Heart right ventricle (tissue), 16 donors: ENCODE measurements at regions not wholly inside any gene's neighbourhood (a gene's known extent, or its start where the extent isn't known, plus 50 kb on each side); places are given as distances from the start of the nearest gene placed in this dataset.
A peak's percentile ranks its signal among the peaks of the same experiment; 100 is the strongest.

Source experiments
- ATAC-seq, 8 donors: fragments of 200-7000 bp; cut with Tn5 transposase; one replicate each; pipeline ENCODE4 v1.9.1; 2020; ENCODE audit warnings: mild to moderate bottlenecking in 8 of 8, moderate library complexity in 8 of 8, moderate number of reproducible peaks in 1 of 8
- DNase-seq, 2 donors: peaks; one replicate each; pipeline ENCODE4 v3.0.0-alpha.2; 2020
- H3K27ac ChIP-seq, 10 donors: fragments of 200-600 bp; sonication (generic) in 2 of 10; one replicate each; pipeline versions ENCODE4 v1.5.0 to v1.8.0; 2020 to 2022; ENCODE audit warnings: mild to moderate bottlenecking in 3 of 10
- H3K27me3 ChIP-seq, 7 donors: fragments of 200-600 bp; one replicate each; pipeline ENCODE4 v1.8.0; 2021 to 2022; ENCODE audit warnings: mild to moderate bottlenecking in 2 of 7
- H3K36me3 ChIP-seq, 9 donors: fragments of 200-600 bp; sonication (generic) in 1 of 9; one replicate each; pipeline versions ENCODE4 v1.5.0 to v1.8.0; 2020 to 2022; ENCODE audit warnings: mild to moderate bottlenecking in 2 of 9
- H3K4me1 ChIP-seq, 9 donors: fragments of 200-600 bp; sonication (generic) in 1 of 9; one replicate each; pipeline versions ENCODE4 v1.5.0 to v1.8.0; 2020 to 2022; ENCODE audit warnings: mild to moderate bottlenecking in 4 of 9
- H3K4me3 ChIP-seq, 10 donors: fragments of 200-600 bp; sonication (generic) in 2 of 10; one replicate each; pipeline versions ENCODE4 v1.5.0 to v1.8.0; 2020 to 2022; ENCODE audit warnings: mild to moderate bottlenecking in 7 of 10, moderate library complexity in 2 of 10
- H3K9me3 ChIP-seq, 11 donors: fragments of 200-600 bp in 10 of 11; sonication (generic) in 2 of 11; one replicate each; pipeline versions ENCODE4 v1.5.0 to v1.8.0; 2013 to 2022; ENCODE audit warnings: mild to moderate bottlenecking in 2 of 11, control low read depth in 1 of 11, moderate library complexity in 1 of 11
- WGBS, 2 donors: extraction: QIAGEN DNeasy Blood & Tissue Kit; methylation state at CpG; one replicate each; pipeline ENCODE4 v1.1.7; 2013; ENCODE audit warnings: inconsistent platforms in 1 of 2; 5-methylcytosine and 5-hydroxymethylcytosine counted together
- intact Hi-C, 10 donors: fragments of 100-400 bp; cut with DNase I; formaldehyde crosslinking; loops; one replicate each; pipeline versions ENCODE4 v1.11.1 to v1.14.2; 2022
- TF ChIP-seq, protein P1 (sequence below), 9 donors: fragments of 200-600 bp; sonication (generic) in 2 of 9; IDR thresholded peaks; one replicate each; pipeline versions ENCODE4 v1.5.0 to v1.8.0; 2021 to 2022; ENCODE audit warnings: antibody characterized with exemption in 9 of 9, mild to moderate bottlenecking in 5 of 9, moderate library complexity in 1 of 9
- donor health status: Arrhythmogenic right ventricular cardiomyopathy.
- donor health status: ischemic (EF 13 %, LVEDD 7.1; RV severe dilation, severe dysfunction).
- donor health status: healthy with polysubstance abuse.
- donor health status: DM: no; HTN: yes; CAD: no.
- donor health status: DM: no; HTN: no; CAD: no.
- donor health status: ischemic (EF 25% LVEDD 6.9; RV normal size, moderate dysfunction).
- donor health status: ischemic (EF 25% LVEDD 5.7; RV mildly dilated, moderate dysfunction).
- donor health status: healthy.
- donor health status: DM: yes; HTN: yes; CAD: no.
- donor health status: Ischemic cardiomyopathy.
- donor health status: ischemic (EF 35%, LVEDD 5.7; RV mildly dilated, moderate dysfunction).
- donor health status: nonischemic (EF 11% LVEDD 7.7; RV severe dilation, severe dysfunction).
- donor health status: DM: yes; HTN: yes; CAD: no.
- donor health status: PGD.
- donor health status: ischemic (EF 29% LVEDD 5.4; RV normal size, mild dysfunction).
- donor health status: nonischemic (EF 23%, LVEDD 6.1; RV moderate dilation, normal function).

DNA sequence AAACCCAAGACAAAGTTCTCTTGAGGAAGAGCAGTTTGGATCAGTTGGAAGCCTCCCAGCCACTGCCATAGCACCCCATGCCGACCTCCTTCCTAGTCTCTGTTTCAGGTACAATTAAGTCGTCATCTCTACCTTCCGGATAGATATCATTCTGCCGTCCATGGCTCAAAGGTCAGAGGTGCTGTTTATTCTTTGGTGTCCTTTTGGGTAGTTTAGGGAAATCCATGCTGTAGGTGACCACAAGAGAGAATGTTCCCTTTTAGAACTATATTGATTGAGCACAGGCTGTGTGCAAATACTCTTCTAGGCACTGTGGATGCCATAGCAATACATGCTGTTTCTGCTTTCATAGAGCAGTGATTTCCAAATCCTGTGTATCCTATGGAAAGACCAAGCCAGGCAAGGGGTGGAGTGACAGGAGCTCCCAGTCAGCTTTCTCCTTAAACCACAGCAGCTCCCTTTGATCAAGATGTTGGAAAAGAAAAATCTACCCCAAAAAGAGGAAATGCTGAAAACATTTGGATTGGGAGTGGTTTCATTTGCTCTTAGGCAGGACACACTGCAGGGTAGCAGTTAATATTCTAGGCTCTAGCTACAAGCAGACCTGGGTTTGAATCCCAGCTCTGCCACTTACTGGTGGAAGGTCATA, 127.9 kb downstream of the PALM2AKAP2 start:
- Histone ChIP-seq H3K27ac (peak overlapping the region; percentile 17 to 84 (median 70)), H3K27me3 (no peaks in the 10 kb centered on the region), H3K4me1 (peaks cover 20 to 100% (median 65%) of the 10 kb centered on the region in 9 donors), H3K36me3 (no peaks in the 10 kb centered on the region), H3K9me3 (no peaks in the 10 kb centered on the region), H3K4me3 (peak overlapping the region in 1 of 10 donors; percentile 1)
- 57 to 65% methylated on average over 4 of the region's 4 CpGs for WGBS, 2 donors
- peak in 4 of 8 donors; percentile 5 to 45 (median 18) for ATAC-seq
- DNase-seq, result no peak
- intact Hi-C loops, result loop anchor here in 6 of 10 donors (2.0 to 10.0 kb wide), 5 partner anchors 89 to 307 kb away; no protein-coding TSS in a partner anchor
- TF ChIP-seq, protein P1, sequence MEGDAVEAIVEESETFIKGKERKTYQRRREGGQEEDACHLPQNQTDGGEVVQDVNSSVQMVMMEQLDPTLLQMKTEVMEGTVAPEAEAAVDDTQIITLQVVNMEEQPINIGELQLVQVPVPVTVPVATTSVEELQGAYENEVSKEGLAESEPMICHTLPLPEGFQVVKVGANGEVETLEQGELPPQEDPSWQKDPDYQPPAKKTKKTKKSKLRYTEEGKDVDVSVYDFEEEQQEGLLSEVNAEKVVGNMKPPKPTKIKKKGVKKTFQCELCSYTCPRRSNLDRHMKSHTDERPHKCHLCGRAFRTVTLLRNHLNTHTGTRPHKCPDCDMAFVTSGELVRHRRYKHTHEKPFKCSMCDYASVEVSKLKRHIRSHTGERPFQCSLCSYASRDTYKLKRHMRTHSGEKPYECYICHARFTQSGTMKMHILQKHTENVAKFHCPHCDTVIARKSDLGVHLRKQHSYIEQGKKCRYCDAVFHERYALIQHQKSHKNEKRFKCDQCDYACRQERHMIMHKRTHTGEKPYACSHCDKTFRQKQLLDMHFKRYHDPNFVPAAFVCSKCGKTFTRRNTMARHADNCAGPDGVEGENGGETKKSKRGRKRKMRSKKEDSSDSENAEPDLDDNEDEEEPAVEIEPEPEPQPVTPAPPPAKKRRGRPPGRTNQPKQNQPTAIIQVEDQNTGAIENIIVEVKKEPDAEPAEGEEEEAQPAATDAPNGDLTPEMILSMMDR (IDR thresholded peaks at IDR 0.05), result no peak

DNA sequence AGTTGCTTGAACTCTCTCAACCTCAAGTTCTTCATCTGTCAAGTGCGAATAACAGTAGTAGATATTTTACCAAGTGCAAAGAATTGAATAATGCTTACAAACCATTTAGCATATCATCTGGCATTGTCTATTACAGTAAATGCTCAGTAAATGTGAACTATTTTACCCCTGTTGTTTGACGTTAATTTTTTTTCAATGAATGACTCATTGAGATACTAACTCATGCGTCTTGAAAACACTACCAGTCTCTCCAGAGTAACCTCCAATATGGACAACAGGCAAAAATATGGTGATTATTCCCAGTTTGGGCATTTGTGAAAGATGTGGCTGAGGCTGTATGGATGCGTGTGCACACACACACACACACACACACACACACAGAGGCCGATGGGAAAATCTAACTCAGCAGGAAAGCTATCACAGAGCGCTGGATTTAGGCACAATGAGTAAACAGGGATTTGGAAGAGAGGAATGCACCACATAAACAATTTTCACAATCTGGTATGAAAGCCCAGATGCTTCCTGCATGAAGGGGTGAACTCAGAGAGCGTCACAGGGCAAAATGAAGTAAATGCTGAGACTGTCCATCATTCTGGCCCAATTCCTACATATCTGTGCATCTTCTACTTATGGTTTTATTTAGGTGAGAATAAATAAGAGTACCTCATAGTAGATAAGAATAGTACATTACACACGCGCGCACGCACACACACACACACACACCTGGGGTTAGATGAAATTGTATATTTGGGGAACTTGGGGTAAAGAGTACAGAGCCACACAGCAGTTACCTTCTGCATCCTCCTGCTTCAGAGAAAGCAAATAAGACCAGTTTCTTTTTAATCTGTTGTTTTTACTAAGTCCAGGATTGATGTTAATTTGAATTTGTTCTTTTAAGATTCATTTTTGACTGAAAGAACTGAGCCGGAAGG, 128.7 kb downstream of the PALM2AKAP2 start:
- Histone ChIP-seq H3K4me3 (no peak overlapping the region), H3K4me1 (peaks cover 25 to 100% (median 70%) of the 10 kb centered on the region in 9 donors), H3K9me3 (no peaks in the 10 kb centered on the region), H3K27ac (peak overlapping the region; percentile 17 to 84 (median 70)), H3K27me3 (no peaks in the 10 kb centered on the region), H3K36me3 (no peaks in the 10 kb centered on the region)
- no peak for DNase-seq
- intact Hi-C loops, result loop anchor here in 5 of 10 donors (5.0 to 10.0 kb wide), 4 partner anchors 89 to 306 kb away; no protein-coding TSS in a partner anchor
- WGBS, 2 donors, result 79 to 82% methylated on average over 12 of the region's 12 CpGs
- TF ChIP-seq, protein P1 (IDR thresholded peaks at IDR 0.05), result no peak
- no peak for ATAC-seq

DNA sequence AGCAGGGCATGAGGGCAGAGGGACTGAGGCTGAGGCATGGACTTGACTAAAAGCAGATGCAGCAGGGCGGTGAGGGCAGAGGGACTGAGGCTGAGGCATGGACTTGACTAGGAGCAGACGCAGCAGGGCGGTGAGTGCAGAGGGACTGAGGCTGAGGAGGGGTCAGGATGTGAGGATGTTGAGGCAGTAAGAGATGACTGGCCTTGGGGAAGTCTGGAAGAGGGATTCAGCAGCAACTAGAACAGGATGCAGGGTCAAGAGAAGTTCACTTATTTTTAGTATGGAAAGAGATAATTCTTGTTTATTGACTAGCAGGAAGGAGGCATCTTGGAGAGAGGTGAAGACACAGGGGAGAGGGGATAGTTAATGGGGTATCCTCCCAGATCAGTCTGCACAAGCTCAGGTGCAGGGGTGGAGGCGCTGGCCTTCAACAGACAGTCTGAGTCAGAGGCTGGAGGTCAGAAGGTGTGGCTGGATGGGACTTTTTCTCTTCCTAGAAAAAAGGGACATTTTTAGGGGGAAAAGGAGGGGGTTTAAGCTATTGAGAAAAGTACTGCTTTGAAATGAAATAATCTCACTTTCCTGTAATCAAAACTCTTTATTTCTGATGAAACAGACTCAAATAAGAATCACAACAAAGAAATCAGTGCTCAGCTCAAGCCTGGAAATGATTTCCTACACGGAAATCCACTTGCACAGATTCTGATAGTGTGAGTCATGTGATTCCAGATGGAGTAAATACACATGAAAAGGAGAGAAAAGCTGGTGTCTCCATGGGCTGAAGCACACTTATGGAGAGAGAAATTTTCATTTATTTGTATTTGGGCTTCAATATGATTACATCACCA, 130.9 kb downstream of the PALM2AKAP2 start:
- intact Hi-C loops, result loop anchor here in 5 of 10 donors (5.0 to 10.0 kb wide), 5 partner anchors 46 to 136 kb away; no protein-coding TSS in a partner anchor
- ATAC-seq (peak; percentile 14 to 48 (median 39)), DNase-seq (peak in 1 of 2 donors; percentile 48)
- Histone ChIP-seq H3K27me3 (no peaks in the 10 kb centered on the region), H3K4me1 (peaks cover 25 to 93% (median 77%) of the 10 kb centered on the region in 9 donors), H3K27ac (peak overlapping the region; percentile 18 to 84 (median 68)), H3K4me3 (no peak overlapping the region), H3K9me3 (no peaks in the 10 kb centered on the region), H3K36me3 (no peaks in the 10 kb centered on the region)
- 48 to 56% methylated on average over 5 of the region's 5 CpGs for WGBS, 2 donors
- TF ChIP-seq, protein P1 (IDR thresholded peaks at IDR 0.05), result no peak
